Dendritic cell treated with granulocyte-macrophage colony-stimulating factor and Interleukin-4, amounts not matched to agents 40 ng/mL and 50 ng/mL, for 4 days (primary cell): ENCODE measurements at regions not wholly inside any gene's neighbourhood (a gene's known extent, or its start where the extent isn't known, plus 50 kb on each side); places are given as distances from the start of the nearest gene placed in this dataset.
"Not testable (repeated sequence)": the region's sequence is repeated elsewhere in the genome, so short reads cannot be mapped to it uniquely, and the experiment has no call there.

Source experiments
- H3K27ac Mint-ChIP-seq: one replicate; pipeline ENCODE4 v1.8.0; 2022; ENCODE audit warnings: mild to moderate bottlenecking, mixed read lengths
- H3K27me3 Mint-ChIP-seq: one replicate; pipeline ENCODE4 v1.8.0; 2022; ENCODE audit warnings: mild to moderate bottlenecking, mixed read lengths
- H3K36me3 Mint-ChIP-seq: one replicate; pipeline ENCODE4 v1.8.0; 2022; ENCODE audit warnings: low read depth, mixed read lengths
- H3K4me1 Mint-ChIP-seq: one replicate; pipeline ENCODE4 v1.8.0; 2022; ENCODE audit warnings: low read depth, mixed read lengths
- H3K4me3 Mint-ChIP-seq: one replicate; pipeline ENCODE4 v1.8.0; 2022; ENCODE audit warnings: mild to moderate bottlenecking, moderate library complexity, mixed read lengths
- H3K9me3 Mint-ChIP-seq: one replicate; pipeline ENCODE4 v1.8.0; 2022; ENCODE audit warnings: mixed read lengths
- intact Hi-C: fragments of 100-400 bp; cut with micrococcal nuclease; formaldehyde crosslinking; loops from one replicate; pipeline ENCODE4 v1.15.0; 2022

GRCh38 chr6:16936893-16937292 is 165.0 kb upstream of the STMND1 start:
- Mint-ChIP-seq H3K27me3 (peaks cover 18% of the 10 kb centered on the region), H3K9me3 (no peaks in the 10 kb centered on the region)
- intact Hi-C loops: no loop called here

GRCh38 chr6:16933961-16934360 is 167.9 kb upstream of the STMND1 start:
- Mint-ChIP-seq H3K9me3 (no peaks in the 10 kb centered on the region), H3K4me3 (no peak overlapping the region), H3K36me3 (no peaks in the 10 kb centered on the region), H3K27me3 (peaks cover 10% of the 10 kb centered on the region), H3K4me1 (peaks cover 5% of the 10 kb centered on the region), H3K27ac (no peak overlapping the region)
- intact Hi-C loops: no loop called here

More at GRCh38 chr6:16936893-16937292, 165.0 kb upstream of the STMND1 start:
- Mint-ChIP-seq H3K4me1 (peaks cover 5% of the 10 kb centered on the region), H3K36me3 (no peaks in the 10 kb centered on the region), H3K27ac (no peak overlapping the region), H3K4me3 (no peak overlapping the region)

GRCh38 chr6:16933532-16933931 is 168.3 kb upstream of the STMND1 start:
- Mint-ChIP-seq H3K36me3 (no peaks in the 10 kb centered on the region), H3K4me1 (peaks cover 5% of the 10 kb centered on the region), H3K27ac (no peak overlapping the region), H3K4me3 (no peak overlapping the region), H3K27me3 (peaks cover 10% of the 10 kb centered on the region), H3K9me3 (no peaks in the 10 kb centered on the region)
- intact Hi-C loops: no loop called here

GRCh38 chr6:16932920-16933319 is 168.9 kb upstream of the STMND1 start:
- peaks cover 10% of the 10 kb centered on the region for H3K27me3 Mint-ChIP-seq
- H3K4me3 Mint-ChIP-seq: no peak overlapping the region
- no peaks in the 10 kb centered on the region for H3K9me3 Mint-ChIP-seq
- intact Hi-C loops: no loop called here
- peaks cover 5% of the 10 kb centered on the region for H3K4me1 Mint-ChIP-seq
- no peaks in the 10 kb centered on the region for H3K36me3 Mint-ChIP-seq
- no peak overlapping the region for H3K27ac Mint-ChIP-seq

- H3K9me3 Mint-ChIP-seq, H3K27ac Mint-ChIP-seq, H3K4me3 Mint-ChIP-seq, H3K27me3 Mint-ChIP-seq, H3K4me1 Mint-ChIP-seq, intact Hi-C loops, H3K36me3 Mint-ChIP-seq: not testable (repeated sequence)
Measured at GRCh38 chr6:16931079-16931478, 169.8 kb upstream of the ATXN1 start.

- H3K4me3 Mint-ChIP-seq: no peak overlapping the region
- H3K27ac Mint-ChIP-seq: no peak overlapping the region
- intact Hi-C loops: no loop called here
- H3K27me3 Mint-ChIP-seq: peaks cover 7% of the 10 kb centered on the region
- H3K9me3 Mint-ChIP-seq: no peaks in the 10 kb centered on the region
- no peaks in the 10 kb centered on the region for H3K36me3 Mint-ChIP-seq
- H3K4me1 Mint-ChIP-seq: peaks cover 10% of the 10 kb centered on the region
Measured at GRCh38 chr6:16930432-16930831, 169.2 kb upstream of the ATXN1 start.

GRCh38 chr6:16929809-16930208 is 168.5 kb upstream of the ATXN1 start:
- Mint-ChIP-seq H3K36me3 (no peaks in the 10 kb centered on the region), H3K27me3 (peaks cover 7% of the 10 kb centered on the region), H3K9me3 (no peaks in the 10 kb centered on the region), H3K4me3 (no peak overlapping the region), H3K4me1 (peaks cover 10% of the 10 kb centered on the region), H3K27ac (no peak overlapping the region)
- intact Hi-C loops: no loop called here

GRCh38 chr6:16928387-16928786 is 167.1 kb upstream of the ATXN1 start:
- Mint-ChIP-seq H3K4me1 (peaks cover 7% of the 10 kb centered on the region), H3K27ac (no peak overlapping the region), H3K27me3 (peaks cover 3% of the 10 kb centered on the region), H3K4me3 (no peak overlapping the region), H3K9me3 (no peaks in the 10 kb centered on the region), H3K36me3 (no peaks in the 10 kb centered on the region)
- intact Hi-C loops: no loop called here

- no peak overlapping the region for H3K4me3 Mint-ChIP-seq
- H3K36me3 Mint-ChIP-seq: no peaks in the 10 kb centered on the region
- intact Hi-C loops: no loop called here
- H3K4me1 Mint-ChIP-seq: peaks cover 5% of the 10 kb centered on the region
- no peaks in the 10 kb centered on the region for H3K9me3 Mint-ChIP-seq
- H3K27me3 Mint-ChIP-seq: peaks cover 2% of the 10 kb centered on the region
- no peak overlapping the region for H3K27ac Mint-ChIP-seq
Measured at GRCh38 chr6:16927205-16927604, 165.9 kb upstream of the ATXN1 start.

- no peaks in the 10 kb centered on the region for H3K9me3 Mint-ChIP-seq
Measured at GRCh38 chr6:16925461-16925860, 164.2 kb upstream of the ATXN1 start.

GRCh38 chr6:16922282-16922681 is 161.0 kb upstream of the ATXN1 start:
- peaks cover 3% of the 10 kb centered on the region for H3K27me3 Mint-ChIP-seq
- no peaks in the 10 kb centered on the region for H3K36me3 Mint-ChIP-seq
- no peak overlapping the region for H3K27ac Mint-ChIP-seq
- H3K4me3 Mint-ChIP-seq: no peak overlapping the region
- intact Hi-C loops: no loop called here
- H3K9me3 Mint-ChIP-seq: no peaks in the 10 kb centered on the region
- H3K4me1 Mint-ChIP-seq: peaks cover 11% of the 10 kb centered on the region

More at GRCh38 chr6:16925461-16925860, 164.2 kb upstream of the ATXN1 start:
- H3K27ac Mint-ChIP-seq: no peak overlapping the region
- no peak overlapping the region for H3K4me3 Mint-ChIP-seq
- no peaks in the 10 kb centered on the region for H3K36me3 Mint-ChIP-seq
- peaks cover 2% of the 10 kb centered on the region for H3K27me3 Mint-ChIP-seq
- intact Hi-C loops: no loop called here
- peaks cover 11% of the 10 kb centered on the region for H3K4me1 Mint-ChIP-seq

- H3K27ac Mint-ChIP-seq: no peak overlapping the region
- H3K27me3 Mint-ChIP-seq: peaks cover 3% of the 10 kb centered on the region
- H3K4me3 Mint-ChIP-seq: no peak overlapping the region
- intact Hi-C loops: no loop called here
- peaks cover 11% of the 10 kb centered on the region for H3K4me1 Mint-ChIP-seq
- H3K36me3 Mint-ChIP-seq: no peaks in the 10 kb centered on the region
- no peaks in the 10 kb centered on the region for H3K9me3 Mint-ChIP-seq
Measured at GRCh38 chr6:16921399-16922110, 160.3 kb upstream of the ATXN1 start.

GRCh38 chr6:16918586-16918985 is 157.3 kb upstream of the ATXN1 start:
- Mint-ChIP-seq H3K27ac (no peak overlapping the region), H3K27me3 (peaks cover 1% of the 10 kb centered on the region), H3K4me1 (peaks cover 5% of the 10 kb centered on the region), H3K36me3 (no peaks in the 10 kb centered on the region), H3K9me3 (peaks cover 4% of the 10 kb centered on the region), H3K4me3 (no peak overlapping the region)
- intact Hi-C loops: no loop called here

GRCh38 chr6:16914184-16914583 is 152.9 kb upstream of the ATXN1 start:
- peaks cover 16% of the 10 kb centered on the region for H3K9me3 Mint-ChIP-seq
- H3K4me1 Mint-ChIP-seq: peaks cover 14% of the 10 kb centered on the region
- H3K36me3 Mint-ChIP-seq: no peaks in the 10 kb centered on the region
- intact Hi-C loops: no loop called here
- H3K27ac Mint-ChIP-seq: no peak overlapping the region
- peaks cover 3% of the 10 kb centered on the region for H3K27me3 Mint-ChIP-seq
- H3K4me3 Mint-ChIP-seq: no peak overlapping the region

- intact Hi-C loops: no loop called here
- Mint-ChIP-seq H3K27me3 (peaks cover 2% of the 10 kb centered on the region), H3K27ac (no peak overlapping the region), H3K36me3 (no peaks in the 10 kb centered on the region), H3K9me3 (peaks cover 16% of the 10 kb centered on the region), H3K4me3 (no peak overlapping the region), H3K4me1 (peaks cover 19% of the 10 kb centered on the region)
Measured at GRCh38 chr6:16912756-16913155, 151.5 kb upstream of the ATXN1 start.
